Lower leg skin (tissue), 4 donors: ENCODE measurements at regions not wholly inside any gene's neighbourhood (a gene's known extent, or its start where the extent isn't known, plus 50 kb on each side); places are given as distances from the start of the nearest gene placed in this dataset.
"Not testable (repeated sequence)": the region's sequence is repeated elsewhere in the genome, so short reads cannot be mapped to it uniquely, and the experiment has no call there.

Experiments used
- DNase-seq, 2 donors: peaks; one replicate each; pipeline ENCODE4 v3.0.0-alpha.2; 2019; ENCODE audit warnings: low spot score in 2 of 2
- H3K4me3 ChIP-seq: fragments of 200-600 bp; sonication (generic); 2 replicates; pipeline ENCODE4 v1.5.1; 2017; ENCODE audit warnings: mild to moderate bottlenecking, low read depth; ENCODE audit not compliant: poor library complexity, severe bottlenecking
- CTCF ChIP-seq, 3 donors: fragments of 450-650 bp; IDR thresholded peaks; one replicate each; pipeline ENCODE4 v1.5.1; 2016; ENCODE audit warnings: antibody characterized with exemption in 3 of 3, mild to moderate bottlenecking in 3 of 3, moderate library complexity in 2 of 3
- POLR2A ChIP-seq, 2 donors: fragments of 450-650 bp; IDR thresholded peaks; one replicate each; pipeline ENCODE4 v1.6.1; 2016 to 2017; ENCODE audit warnings: antibody characterized with exemption in 2 of 2, mild to moderate bottlenecking in 1 of 2, moderate library complexity in 1 of 2
- WGBS, 2 donors: methylation state at CpG; one replicate each; pipeline ENCODE4 v1.1.5; 2018; 5-methylcytosine and 5-hydroxymethylcytosine counted together
- intact Hi-C: fragments of 100-400 bp; cut with DNase I; formaldehyde crosslinking; loops from one replicate; pipeline ENCODE4 v1.15.0; 2023; ENCODE audit warnings: low total_unique reads

- TF ChIP-seq CTCF (IDR thresholded peaks at IDR 0.05), result no peak
- TF ChIP-seq POLR2A (IDR thresholded peaks at IDR 0.05), result no peak
- WGBS, 2 donors, result 94 to 98% methylated on average over 2 of the region's 2 CpGs
- H3K4me3 ChIP-seq, result no peak overlapping the region
- intact Hi-C loops, result no loop called here
- DNase-seq, result no peak
These were observed 181.6 kb upstream of the C14orf180 start for GRCh38 chr14:104397956-104398355.

- H3K4me3 ChIP-seq, result no peak overlapping the region
- 82 to 92% methylated on average over 7 of the region's 7 CpGs for WGBS, 2 donors
- intact Hi-C loops, result no loop called here
- TF ChIP-seq POLR2A (IDR thresholded peaks at IDR 0.05), result no peak
- no peak for TF ChIP-seq CTCF (IDR thresholded peaks at IDR 0.05)
- peak in 1 of 2 donors; percentile 77 for DNase-seq
These were observed 180.9 kb upstream of the C14orf180 start for GRCh38 chr14:104398656-104399055.

GRCh38 chr14:104399432-104400155 is 180.0 kb upstream of the C14orf180 start:
- DNase-seq, result peak in 1 of 2 donors; percentile 62

GRCh38 chr14:104400355-104400754 is 179.2 kb upstream of the C14orf180 start:
- 79 to 84% methylated on average over 4 of the region's 4 CpGs for WGBS, 2 donors
- intact Hi-C loops, result no loop called here
- no peak overlapping the region for H3K4me3 ChIP-seq
- peak in 1 of 2 donors; percentile 69 for DNase-seq
- TF ChIP-seq POLR2A (IDR thresholded peaks at IDR 0.05) (no peak), CTCF (IDR thresholded peaks at IDR 0.05) (no peak)

More at GRCh38 chr14:104399432-104400155, 180.0 kb upstream of the C14orf180 start:
- no peak for TF ChIP-seq POLR2A (IDR thresholded peaks at IDR 0.05)
- no peak for TF ChIP-seq CTCF (IDR thresholded peaks at IDR 0.05)
- no peak overlapping the region for H3K4me3 ChIP-seq
- 64 to 68% methylated on average over 10 of the region's 10 CpGs for WGBS, 2 donors
- intact Hi-C loops, result no loop called here

- intact Hi-C loops, result no loop called here
These were observed 177.8 kb upstream of the C14orf180 start for GRCh38 chr14:104401785-104402184.

GRCh38 chr14:104402303-104402702 is 177.3 kb upstream of the C14orf180 start:
- peak in 1 of 2 donors; percentile 54 for DNase-seq
- intact Hi-C loops, H3K4me3 ChIP-seq: not testable (repeated sequence)
- 94 to 95% methylated on average over 4 of the region's 4 CpGs for WGBS, 2 donors

More at GRCh38 chr14:104401785-104402184, 177.8 kb upstream of the C14orf180 start:
- 88 to 90% methylated on average over 4 of the region's 4 CpGs for WGBS, 2 donors
- no peak for DNase-seq
- no peak overlapping the region for H3K4me3 ChIP-seq
- TF ChIP-seq CTCF (IDR thresholded peaks at IDR 0.05) (no peak), POLR2A (IDR thresholded peaks at IDR 0.05) (no peak)
